ENCODE measurements at regions not wholly inside any gene's neighbourhood (a gene's known extent, or its start where the extent isn't known, plus 50 kb on each side); places are given as distances from the start of the nearest gene placed in this dataset.

- DNase-seq (ENCODE audit: low read depth): no peak
- no peak overlapping the region for H3K4me3 ChIP-seq (ENCODE audit: control insufficient read depth, low read depth, low read length)
- TF ChIP-seq CTCF (IDR thresholded peaks at IDR 0.05; ENCODE audit: control insufficient read depth, insufficient read depth, low read depth, low read length, missing control alignments): no peak
Observed at GRCh38 chr14:94717808-94718207, 52.1 kb downstream of the GSC start.

- H3K4me3 ChIP-seq (ENCODE audit: control insufficient read depth, low read depth, low read length): no peak overlapping the region
- no peak for TF ChIP-seq CTCF (IDR thresholded peaks at IDR 0.05; ENCODE audit: control insufficient read depth, insufficient read depth, low read depth, low read length, missing control alignments)
- no peak for DNase-seq (ENCODE audit: low read depth)
Observed at GRCh38 chr14:94716976-94717375, 52.9 kb downstream of the GSC start.

- no peak for DNase-seq (ENCODE audit: low read depth)
- no peak for TF ChIP-seq CTCF (IDR thresholded peaks at IDR 0.05; ENCODE audit: control insufficient read depth, insufficient read depth, low read depth, low read length, missing control alignments)
- H3K4me3 ChIP-seq (ENCODE audit: control insufficient read depth, low read depth, low read length): no peak overlapping the region
Observed at GRCh38 chr14:94713115-94713514, 56.8 kb downstream of the GSC start.

GRCh38 chr14:94710731-94711130, 59.2 kb downstream of the GSC start:
- no peak for TF ChIP-seq CTCF (IDR thresholded peaks at IDR 0.05; ENCODE audit: control insufficient read depth, insufficient read depth, low read depth, low read length, missing control alignments)
- DNase-seq (ENCODE audit: low read depth): no peak
- no peak overlapping the region for H3K4me3 ChIP-seq (ENCODE audit: control insufficient read depth, low read depth, low read length)

- no peak for DNase-seq (ENCODE audit: low read depth)
- TF ChIP-seq CTCF (IDR thresholded peaks at IDR 0.05; ENCODE audit: control insufficient read depth, insufficient read depth, low read depth, low read length, missing control alignments): no peak
Observed at GRCh38 chr14:94707494-94707893, 62.4 kb downstream of the GSC start.

GRCh38 chr14:94706133-94706532, 63.8 kb downstream of the GSC start:
- H3K4me3 ChIP-seq (ENCODE audit: control insufficient read depth, low read depth, low read length): no peak overlapping the region
- DNase-seq (ENCODE audit: low read depth): no peak
- no peak for TF ChIP-seq CTCF (IDR thresholded peaks at IDR 0.05; ENCODE audit: control insufficient read depth, insufficient read depth, low read depth, low read length, missing control alignments)

More at GRCh38 chr14:94707494-94707893, 62.4 kb downstream of the GSC start:
- H3K4me3 ChIP-seq (ENCODE audit: control insufficient read depth, low read depth, low read length): no peak overlapping the region

GRCh38 chr14:94702629-94703028, 67.3 kb downstream of the GSC start:
- no peak for TF ChIP-seq CTCF (IDR thresholded peaks at IDR 0.05; ENCODE audit: control insufficient read depth, insufficient read depth, low read depth, low read length, missing control alignments)
- no peak for DNase-seq (ENCODE audit: low read depth)
- no peak overlapping the region for H3K4me3 ChIP-seq (ENCODE audit: control insufficient read depth, low read depth, low read length)

Data from AG09309 (cell line).